C4-2B (cell line): ENCODE measurements at regions not wholly inside any gene's neighbourhood (a gene's known extent, or its start where the extent isn't known, plus 50 kb on each side); places are given as distances from the start of the nearest gene placed in this dataset.

Source experiments
- ZFX ChIP-seq: fragments of 450-650 bp; IDR thresholded peaks from 2 replicates; pipeline ENCODE4 v1.6.1; 2017
- TF ChIP-seq, protein P1 (sequence below): fragments of 450-650 bp; conservative IDR thresholded peaks from 2 replicates; pipeline ENCODE4 v1.5.1; 2017; ENCODE audit warnings: mild to moderate bottlenecking

GRCh38 chr9:105026451-105026850, 98.5 kb upstream of the ABCA1 start:
- TF ChIP-seq, protein P1, sequence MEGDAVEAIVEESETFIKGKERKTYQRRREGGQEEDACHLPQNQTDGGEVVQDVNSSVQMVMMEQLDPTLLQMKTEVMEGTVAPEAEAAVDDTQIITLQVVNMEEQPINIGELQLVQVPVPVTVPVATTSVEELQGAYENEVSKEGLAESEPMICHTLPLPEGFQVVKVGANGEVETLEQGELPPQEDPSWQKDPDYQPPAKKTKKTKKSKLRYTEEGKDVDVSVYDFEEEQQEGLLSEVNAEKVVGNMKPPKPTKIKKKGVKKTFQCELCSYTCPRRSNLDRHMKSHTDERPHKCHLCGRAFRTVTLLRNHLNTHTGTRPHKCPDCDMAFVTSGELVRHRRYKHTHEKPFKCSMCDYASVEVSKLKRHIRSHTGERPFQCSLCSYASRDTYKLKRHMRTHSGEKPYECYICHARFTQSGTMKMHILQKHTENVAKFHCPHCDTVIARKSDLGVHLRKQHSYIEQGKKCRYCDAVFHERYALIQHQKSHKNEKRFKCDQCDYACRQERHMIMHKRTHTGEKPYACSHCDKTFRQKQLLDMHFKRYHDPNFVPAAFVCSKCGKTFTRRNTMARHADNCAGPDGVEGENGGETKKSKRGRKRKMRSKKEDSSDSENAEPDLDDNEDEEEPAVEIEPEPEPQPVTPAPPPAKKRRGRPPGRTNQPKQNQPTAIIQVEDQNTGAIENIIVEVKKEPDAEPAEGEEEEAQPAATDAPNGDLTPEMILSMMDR, result no peak
- TF ChIP-seq ZFX, result no peak
